Osteocyte (in vitro differentiated cells): ENCODE measurements at regions not wholly inside any gene's neighbourhood (a gene's known extent, or its start where the extent isn't known, plus 50 kb on each side); places are given as distances from the start of the nearest gene placed in this dataset.
A peak's percentile ranks its signal among the peaks of the same experiment; 100 is the strongest.

Experiments used
- DNase-seq: peaks from one replicate; pipeline ENCODE4 v3.0.0; 2021; ENCODE audit warnings: mixed read lengths; ENCODE audit not compliant: unreplicated experiment; ENCODE audit errors: extremely low spot score
- H3K27ac Mint-ChIP-seq: one replicate; pipeline ENCODE4 v1.8.0; 2021; ENCODE audit warnings: mild to moderate bottlenecking, mixed read lengths; ENCODE audit not compliant: unreplicated experiment
- H3K27me3 Mint-ChIP-seq: one replicate; pipeline ENCODE4 v1.8.0; 2021; ENCODE audit warnings: mixed read lengths; ENCODE audit not compliant: unreplicated experiment
- H3K36me3 Mint-ChIP-seq: one replicate; pipeline ENCODE4 v1.8.0; 2021; ENCODE audit warnings: mixed read lengths; ENCODE audit not compliant: unreplicated experiment
- H3K4me1 Mint-ChIP-seq: one replicate; pipeline ENCODE4 v1.8.0; 2021; ENCODE audit warnings: mixed read lengths; ENCODE audit not compliant: unreplicated experiment
- H3K4me3 Mint-ChIP-seq: one replicate; pipeline ENCODE4 v1.8.0; 2021; ENCODE audit warnings: mild to moderate bottlenecking, moderate library complexity, mixed read lengths; ENCODE audit not compliant: unreplicated experiment
- H3K9me3 Mint-ChIP-seq: one replicate; pipeline ENCODE4 v1.8.0; 2021; ENCODE audit warnings: mixed read lengths; ENCODE audit not compliant: unreplicated experiment
- CTCF ChIP-seq: fragments of 200-600 bp; sonication (generic); IDR thresholded peaks from 2 replicates; pipeline ENCODE4 v1.5.0; 2021; ENCODE audit warnings: antibody characterized with exemption, mild to moderate bottlenecking, moderate library complexity

DNA sequence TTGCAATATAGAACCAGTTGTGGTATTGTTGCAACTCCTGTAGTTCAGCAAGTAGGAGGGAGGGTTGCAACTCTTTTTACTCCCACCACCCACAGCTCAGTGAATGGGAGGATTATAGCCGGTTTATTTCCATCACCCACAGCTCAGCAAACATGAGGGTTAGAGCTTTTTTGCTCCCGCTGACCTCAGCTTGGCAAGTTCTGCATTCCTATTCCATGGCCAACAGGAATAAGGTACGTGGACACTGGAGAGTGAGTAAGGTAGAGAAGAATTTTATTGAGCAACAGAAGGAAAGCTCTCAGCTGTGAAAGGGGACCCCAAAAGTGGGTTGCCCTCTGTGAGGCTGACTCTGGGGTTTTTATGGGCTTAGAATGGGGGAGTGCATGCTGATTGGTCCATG lies 167.1 kb upstream of the SMIM30 start:
- TF ChIP-seq CTCF, result no peak
- no peaks in the 10 kb centered on the region for H3K36me3 Mint-ChIP-seq
- no peak for DNase-seq
- peaks cover 4% of the 10 kb centered on the region for H3K9me3 Mint-ChIP-seq
- H3K4me3 Mint-ChIP-seq, result no peak overlapping the region
- peaks cover 31% of the 10 kb centered on the region for H3K4me1 Mint-ChIP-seq
- H3K27me3 Mint-ChIP-seq, result no peaks in the 10 kb centered on the region
- H3K27ac Mint-ChIP-seq, result no peak overlapping the region

GRCh38 chr7:113283861-113284260 lies 165.5 kb upstream of the SMIM30 start:
- DNase-seq, result no peak
- Mint-ChIP-seq H3K27me3 (no peaks in the 10 kb centered on the region), H3K9me3 (peaks cover 4% of the 10 kb centered on the region), H3K4me1 (peaks cover 38% of the 10 kb centered on the region), H3K4me3 (no peak overlapping the region), H3K36me3 (no peaks in the 10 kb centered on the region), H3K27ac (peak overlapping the region; percentile 70)
- no peak for TF ChIP-seq CTCF

DNA sequence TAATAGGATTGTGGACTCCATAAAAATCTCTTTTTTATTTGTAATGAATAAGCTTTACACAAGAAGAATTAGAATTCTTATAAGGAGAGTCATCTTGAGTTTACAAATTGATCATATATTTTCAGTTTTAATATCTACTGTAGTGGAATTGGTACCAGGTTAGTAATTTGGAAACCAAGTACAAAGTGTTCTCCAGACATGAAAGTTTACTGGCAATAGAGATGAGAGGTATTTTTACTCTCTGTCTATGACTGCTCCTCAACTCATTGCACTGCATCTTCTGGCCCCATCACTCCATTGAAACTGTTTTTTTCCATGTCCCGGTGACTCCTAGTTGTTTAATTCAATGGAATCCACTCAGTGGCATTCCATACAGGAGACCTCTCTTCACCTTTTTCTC lies 164.5 kb upstream of the SMIM30 start:
- peaks cover 43% of the 10 kb centered on the region for H3K4me1 Mint-ChIP-seq
- H3K9me3 Mint-ChIP-seq, result peaks cover 4% of the 10 kb centered on the region
- no peak for DNase-seq
- no peaks in the 10 kb centered on the region for H3K27me3 Mint-ChIP-seq
- no peak overlapping the region for H3K4me3 Mint-ChIP-seq
- no peak for TF ChIP-seq CTCF
- H3K36me3 Mint-ChIP-seq, result no peaks in the 10 kb centered on the region
- no peak overlapping the region for H3K27ac Mint-ChIP-seq

GRCh38 chr7:113281223-113281622 lies 162.9 kb upstream of the SMIM30 start:
- peaks cover 43% of the 10 kb centered on the region for H3K4me1 Mint-ChIP-seq
- no peak for TF ChIP-seq CTCF
- H3K36me3 Mint-ChIP-seq, result no peaks in the 10 kb centered on the region
- no peak for DNase-seq
- no peak overlapping the region for H3K27ac Mint-ChIP-seq
- no peaks in the 10 kb centered on the region for H3K27me3 Mint-ChIP-seq
- H3K4me3 Mint-ChIP-seq, result no peak overlapping the region
- H3K9me3 Mint-ChIP-seq, result peaks cover 7% of the 10 kb centered on the region

GRCh38 chr7:113279256-113279655 lies 160.9 kb upstream of the SMIM30 start:
- H3K4me3 Mint-ChIP-seq, result no peak overlapping the region
- H3K4me1 Mint-ChIP-seq, result peaks cover 35% of the 10 kb centered on the region
- no peak overlapping the region for H3K27ac Mint-ChIP-seq
- no peak for DNase-seq
- peaks cover 19% of the 10 kb centered on the region for H3K9me3 Mint-ChIP-seq
- no peak for TF ChIP-seq CTCF
- H3K27me3 Mint-ChIP-seq, result no peaks in the 10 kb centered on the region
- no peaks in the 10 kb centered on the region for H3K36me3 Mint-ChIP-seq
